ENCODE measurements at regions not wholly inside any gene's neighbourhood (a gene's known extent, or its start where the extent isn't known, plus 50 kb on each side); places are given as distances from the start of the nearest gene placed in this dataset.

- TF ChIP-seq, protein P1, sequence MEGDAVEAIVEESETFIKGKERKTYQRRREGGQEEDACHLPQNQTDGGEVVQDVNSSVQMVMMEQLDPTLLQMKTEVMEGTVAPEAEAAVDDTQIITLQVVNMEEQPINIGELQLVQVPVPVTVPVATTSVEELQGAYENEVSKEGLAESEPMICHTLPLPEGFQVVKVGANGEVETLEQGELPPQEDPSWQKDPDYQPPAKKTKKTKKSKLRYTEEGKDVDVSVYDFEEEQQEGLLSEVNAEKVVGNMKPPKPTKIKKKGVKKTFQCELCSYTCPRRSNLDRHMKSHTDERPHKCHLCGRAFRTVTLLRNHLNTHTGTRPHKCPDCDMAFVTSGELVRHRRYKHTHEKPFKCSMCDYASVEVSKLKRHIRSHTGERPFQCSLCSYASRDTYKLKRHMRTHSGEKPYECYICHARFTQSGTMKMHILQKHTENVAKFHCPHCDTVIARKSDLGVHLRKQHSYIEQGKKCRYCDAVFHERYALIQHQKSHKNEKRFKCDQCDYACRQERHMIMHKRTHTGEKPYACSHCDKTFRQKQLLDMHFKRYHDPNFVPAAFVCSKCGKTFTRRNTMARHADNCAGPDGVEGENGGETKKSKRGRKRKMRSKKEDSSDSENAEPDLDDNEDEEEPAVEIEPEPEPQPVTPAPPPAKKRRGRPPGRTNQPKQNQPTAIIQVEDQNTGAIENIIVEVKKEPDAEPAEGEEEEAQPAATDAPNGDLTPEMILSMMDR (IDR thresholded peaks at IDR 0.05; ENCODE audit: poor library complexity, severe bottlenecking) = no peak
- no peak overlapping the region for H3K27ac ChIP-seq (ENCODE audit: poor library complexity, severe bottlenecking)
Measured at GRCh38 chr13:87198371-87198770, 472.8 kb upstream of the SLITRK5 start.

DNA sequence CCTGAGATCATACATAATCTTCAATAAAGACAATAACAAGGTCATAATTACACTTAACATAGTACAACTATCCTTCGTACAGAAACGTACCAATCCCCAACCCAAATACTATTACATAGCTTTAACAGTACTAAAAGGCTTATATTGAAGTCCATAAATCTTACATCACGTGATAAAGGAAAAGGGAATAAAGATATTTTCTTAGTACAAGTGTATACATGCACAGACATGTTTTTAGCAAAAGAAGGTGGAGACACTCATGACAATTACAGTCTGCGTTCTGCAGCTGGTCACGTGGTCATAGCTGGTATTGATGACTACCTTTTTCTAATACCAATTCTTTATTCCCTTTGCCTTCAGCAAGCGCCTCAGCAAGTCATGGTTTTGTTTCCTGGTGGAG, 464.5 kb upstream of the SLITRK5 start:
- TF ChIP-seq, protein P1 (IDR thresholded peaks at IDR 0.05; ENCODE audit: poor library complexity, severe bottlenecking) = no peak

More at GRCh38 chr13:87198371-87198770, 472.8 kb upstream of the SLITRK5 start:
- Histone ChIP-seq H3K27me3 (ENCODE audit: insufficient read depth, poor library complexity, severe bottlenecking) (no peaks in the 10 kb centered on the region), H3K9me3 (ENCODE audit: severe bottlenecking) (no peaks in the 10 kb centered on the region), H3K36me3 (ENCODE audit: low read depth) (no peaks in the 10 kb centered on the region), H3K4me1 (ENCODE audit: insufficient read depth, poor library complexity, severe bottlenecking) (no peaks in the 10 kb centered on the region), H3K4me3 (ENCODE audit: severe bottlenecking) (no peak overlapping the region)
- DNase-seq (ENCODE audit: low spot score) (no peak), ATAC-seq (ENCODE audit: low read depth) (no peak)

GRCh38 chr13:87207280-87208003, 463.7 kb upstream of the SLITRK5 start:
- DNase-seq (ENCODE audit: low spot score) = no peak
- H3K27ac ChIP-seq (ENCODE audit: poor library complexity, severe bottlenecking) = no peak overlapping the region
- TF ChIP-seq, protein P1 (IDR thresholded peaks at IDR 0.05; ENCODE audit: poor library complexity, severe bottlenecking) = no peak
- H3K9me3 ChIP-seq (ENCODE audit: severe bottlenecking) = no peaks in the 10 kb centered on the region
- no peaks in the 10 kb centered on the region for H3K27me3 ChIP-seq (ENCODE audit: insufficient read depth, poor library complexity, severe bottlenecking)
- H3K4me3 ChIP-seq (ENCODE audit: severe bottlenecking) = no peak overlapping the region
- H3K36me3 ChIP-seq (ENCODE audit: low read depth) = no peaks in the 10 kb centered on the region
- ATAC-seq (ENCODE audit: low read depth) = no peak
- H3K4me1 ChIP-seq (ENCODE audit: insufficient read depth, poor library complexity, severe bottlenecking) = no peaks in the 10 kb centered on the region

More for the DNA sequence above, 464.5 kb upstream of the SLITRK5 start:
- DNase-seq (ENCODE audit: low spot score) (no peak), ATAC-seq (ENCODE audit: low read depth) (no peak)
- Histone ChIP-seq H3K4me1 (ENCODE audit: insufficient read depth, poor library complexity, severe bottlenecking) (no peaks in the 10 kb centered on the region), H3K27ac (ENCODE audit: poor library complexity, severe bottlenecking) (no peak overlapping the region), H3K4me3 (ENCODE audit: severe bottlenecking) (no peak overlapping the region), H3K36me3 (ENCODE audit: low read depth) (no peaks in the 10 kb centered on the region), H3K9me3 (ENCODE audit: severe bottlenecking) (no peaks in the 10 kb centered on the region), H3K27me3 (ENCODE audit: insufficient read depth, poor library complexity, severe bottlenecking) (no peaks in the 10 kb centered on the region)

DNA sequence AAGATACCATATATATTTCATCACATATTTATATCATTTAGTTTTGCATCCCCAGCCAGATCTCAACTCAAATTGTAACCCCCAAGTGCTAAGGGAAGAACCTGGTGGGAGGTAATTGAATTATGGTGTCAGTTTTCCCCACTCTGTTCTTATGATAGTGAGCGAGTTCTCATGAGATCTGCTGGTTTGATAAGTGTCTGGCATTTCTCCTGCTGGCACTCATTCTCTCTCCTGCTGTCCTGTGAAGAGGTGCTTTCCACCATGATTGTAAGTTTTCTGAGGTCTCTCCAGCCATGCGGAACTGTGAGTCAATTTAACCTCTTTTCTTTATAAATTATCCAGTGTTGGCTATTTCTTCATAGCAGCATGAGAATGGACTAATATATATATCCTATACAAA, 462.5 kb upstream of the SLITRK5 start:
- Histone ChIP-seq H3K4me3 (ENCODE audit: severe bottlenecking) (no peak overlapping the region), H3K9me3 (ENCODE audit: severe bottlenecking) (no peaks in the 10 kb centered on the region), H3K27ac (ENCODE audit: poor library complexity, severe bottlenecking) (no peak overlapping the region), H3K36me3 (ENCODE audit: low read depth) (no peaks in the 10 kb centered on the region), H3K4me1 (ENCODE audit: insufficient read depth, poor library complexity, severe bottlenecking) (no peaks in the 10 kb centered on the region), H3K27me3 (ENCODE audit: insufficient read depth, poor library complexity, severe bottlenecking) (no peaks in the 10 kb centered on the region)
- DNase-seq (ENCODE audit: low spot score) = no peak
- TF ChIP-seq, protein P1 (IDR thresholded peaks at IDR 0.05; ENCODE audit: poor library complexity, severe bottlenecking) = no peak
- no peak for ATAC-seq (ENCODE audit: low read depth)

DNA sequence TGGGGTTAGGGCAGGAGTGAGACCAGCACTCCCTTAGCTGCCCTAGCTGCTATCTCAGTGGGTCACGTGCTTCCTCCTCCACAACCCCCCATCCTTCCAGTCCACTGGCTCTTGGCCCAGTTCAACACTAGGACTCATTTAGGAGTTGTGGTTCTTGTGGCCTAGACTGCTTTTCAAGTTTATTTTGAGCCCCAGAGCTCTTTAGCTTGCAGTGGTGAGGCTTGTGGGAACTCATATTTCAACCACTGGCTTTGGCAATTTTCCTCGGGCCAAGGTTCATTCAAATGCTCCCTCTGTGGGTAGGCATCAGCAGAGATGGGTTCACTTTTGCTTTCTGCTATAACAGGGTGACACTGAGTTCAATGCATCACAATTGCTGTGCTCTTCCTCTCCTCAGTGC, 436.2 kb upstream of the SLITRK5 start:
- Histone ChIP-seq H3K36me3 (ENCODE audit: low read depth) (no peaks in the 10 kb centered on the region), H3K4me3 (ENCODE audit: severe bottlenecking) (no peak overlapping the region), H3K4me1 (ENCODE audit: insufficient read depth, poor library complexity, severe bottlenecking) (no peaks in the 10 kb centered on the region), H3K27ac (ENCODE audit: poor library complexity, severe bottlenecking) (no peak overlapping the region), H3K9me3 (ENCODE audit: severe bottlenecking) (no peaks in the 10 kb centered on the region), H3K27me3 (ENCODE audit: insufficient read depth, poor library complexity, severe bottlenecking) (no peaks in the 10 kb centered on the region)
- ATAC-seq (ENCODE audit: low read depth) (no peak), DNase-seq (ENCODE audit: low spot score) (no peak)
- TF ChIP-seq, protein P1 (IDR thresholded peaks at IDR 0.05; ENCODE audit: poor library complexity, severe bottlenecking) = no peak
